Fibroblast of upper back skin (primary cell): ENCODE measurements at regions not wholly inside any gene's neighbourhood (a gene's known extent, or its start where the extent isn't known, plus 50 kb on each side); places are given as distances from the start of the nearest gene placed in this dataset.
A peak's percentile ranks its signal among the peaks of the same experiment; 100 is the strongest.

Experiments
- DNase-seq: peaks from one replicate; pipeline ENCODE4 v3.0.0-alpha.2; 2013

DNA sequence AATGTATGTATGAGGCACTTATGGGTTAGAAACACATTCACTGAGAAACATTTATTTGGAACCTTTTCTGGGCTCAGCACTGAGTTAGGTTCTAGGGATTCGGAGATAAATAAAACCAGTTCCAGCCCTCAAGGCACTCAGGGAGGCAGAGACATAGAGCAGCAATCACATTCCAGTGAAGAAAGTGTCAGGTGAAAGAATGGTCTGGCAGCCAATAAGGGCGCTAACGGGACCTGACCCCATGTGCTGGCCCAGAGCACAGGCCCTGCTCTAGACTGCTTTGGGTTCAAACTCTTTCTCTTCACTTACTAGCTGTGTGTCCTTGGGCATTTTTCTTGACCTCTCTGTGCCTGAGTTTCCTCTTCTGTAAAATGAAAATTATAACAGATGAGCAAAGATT, 146.0 kb upstream of the SYT13 start:
- no peak for DNase-seq

DNA sequence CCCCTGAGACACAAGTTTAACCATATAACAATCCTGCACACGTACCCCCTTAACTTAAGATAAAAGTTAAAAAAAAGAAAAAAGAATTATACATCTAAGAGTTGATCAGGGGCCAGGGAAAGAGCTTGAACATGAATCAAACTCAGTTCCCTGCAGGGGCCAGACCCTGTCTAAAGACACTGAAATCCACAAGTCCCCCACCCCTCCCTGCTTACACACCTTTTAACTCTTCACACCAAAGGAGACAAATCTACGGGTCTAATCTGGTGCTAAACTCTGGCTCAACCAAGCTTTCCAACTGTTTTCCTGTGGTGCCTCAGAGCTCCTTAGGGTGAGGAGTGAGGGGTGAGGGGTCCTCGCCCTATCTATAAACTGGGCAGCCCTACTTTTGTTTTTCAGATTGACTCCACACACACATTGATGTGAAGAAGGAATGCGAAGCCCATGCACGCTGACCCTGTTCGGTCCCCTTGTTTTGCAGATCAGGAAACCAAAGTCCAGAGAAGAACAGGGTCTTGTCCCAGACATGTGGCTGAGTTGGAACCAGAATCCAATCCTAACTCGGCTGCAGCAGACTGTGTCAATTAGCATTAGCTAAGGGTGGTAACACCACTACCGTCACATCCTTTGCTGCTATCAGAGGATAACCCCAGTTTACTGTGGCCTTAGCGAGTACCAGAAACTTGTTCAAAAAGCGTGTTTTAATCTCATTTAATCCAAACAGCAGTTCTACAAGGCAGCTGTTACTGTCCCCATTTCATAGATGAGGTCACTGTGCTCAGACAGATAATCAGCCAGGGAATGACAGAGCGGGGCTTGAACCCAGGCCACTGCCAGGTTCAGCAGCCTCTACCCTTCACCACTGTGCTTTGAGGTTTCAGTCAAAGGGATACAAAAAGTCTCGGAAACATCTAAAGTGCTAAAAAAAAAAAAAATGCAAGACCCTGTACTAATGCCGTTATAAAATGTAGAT, 145.2 kb upstream of the SYT13 start:
- no peak for DNase-seq

DNA sequence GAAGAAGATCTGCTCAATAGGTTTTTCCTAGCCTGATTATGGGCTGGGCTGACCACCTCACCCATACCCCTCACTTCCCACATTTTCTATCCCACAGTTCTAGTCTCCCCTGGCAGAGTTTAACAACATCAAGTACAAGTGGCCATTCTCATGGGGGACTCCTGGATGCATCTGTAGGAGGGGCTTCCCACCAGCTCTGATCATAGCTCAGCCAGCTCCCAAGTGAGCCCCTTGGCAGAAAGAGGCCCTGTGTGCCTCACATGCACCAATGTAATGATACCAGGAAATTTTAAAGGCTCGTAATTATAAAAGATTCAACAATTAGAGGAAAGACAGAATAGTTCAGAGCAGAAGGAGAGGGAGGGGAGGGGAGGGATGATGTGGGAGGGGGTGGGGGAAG, 144.2 kb upstream of the SYT13 start:
- DNase-seq = no peak

DNA sequence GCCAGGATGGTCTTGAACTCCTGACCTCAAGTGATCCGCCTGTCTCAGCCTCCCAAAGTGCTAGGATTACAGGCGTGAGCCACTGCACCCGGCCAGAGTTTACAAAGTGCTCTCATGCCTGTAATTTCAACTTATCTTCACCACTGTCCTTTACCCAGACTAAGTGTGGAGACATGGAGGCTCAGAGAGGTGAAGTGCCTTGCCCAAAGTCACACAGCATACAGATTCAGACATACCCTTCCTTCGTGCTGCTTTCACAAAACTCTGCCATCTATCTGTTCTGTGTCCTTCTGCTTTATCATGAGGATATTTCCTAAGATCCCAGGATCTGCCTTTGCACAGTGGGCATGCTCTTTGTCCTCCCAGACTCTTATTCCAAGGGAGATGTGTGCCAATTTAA, 143.6 kb upstream of the SYT13 start:
- no peak for DNase-seq

DNA sequence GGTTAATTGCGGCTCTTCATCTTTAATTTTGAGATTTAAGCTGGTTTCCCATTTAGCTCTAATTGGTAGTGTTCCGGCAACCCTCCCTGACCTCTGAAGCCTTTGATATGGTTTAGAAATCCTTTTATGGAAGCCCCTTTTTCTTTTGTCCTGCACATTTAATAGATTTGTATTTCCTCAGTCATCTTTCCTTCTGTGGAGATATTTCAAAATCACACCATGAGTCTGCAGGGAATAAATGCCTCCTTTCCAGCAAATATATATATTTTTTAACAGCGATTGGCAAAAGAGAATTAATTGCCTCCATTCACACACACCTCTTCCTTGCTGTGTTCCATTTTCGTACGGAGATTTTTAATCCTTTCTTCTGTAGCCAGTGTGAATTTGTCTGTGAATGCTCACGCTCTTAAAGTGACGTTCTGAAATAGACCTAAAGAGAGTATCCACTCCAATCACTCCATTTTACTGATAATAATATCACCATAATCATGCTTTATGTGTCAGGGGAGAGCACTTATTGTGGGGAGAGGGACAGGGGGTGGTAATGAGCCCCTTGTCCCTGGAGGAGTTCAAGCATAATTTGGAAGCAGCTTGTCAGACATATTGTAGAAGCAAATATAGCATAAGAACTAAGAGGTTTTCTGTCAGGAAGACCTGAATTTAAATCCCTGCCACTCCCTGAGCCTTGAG, 142.5 kb upstream of the SYT13 start:
- no peak for DNase-seq

DNA sequence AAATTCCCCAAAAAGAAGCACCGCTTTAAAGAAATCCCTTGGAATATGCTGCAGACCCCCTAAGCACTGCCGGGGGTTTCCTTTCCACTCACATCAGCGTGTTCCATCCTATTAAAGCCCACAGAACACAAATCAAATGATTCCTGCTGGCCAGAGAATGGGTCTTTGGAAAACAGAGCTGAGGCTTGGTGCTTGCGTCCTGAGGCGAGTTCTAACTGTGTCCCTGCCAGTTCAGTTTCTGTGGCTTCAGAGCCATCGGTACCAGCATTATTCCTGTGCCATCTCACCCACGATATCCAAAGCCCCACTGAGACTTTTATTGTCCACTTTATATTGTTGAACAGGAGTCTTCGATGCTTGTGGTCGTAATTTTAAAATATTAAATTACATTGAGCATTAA, 142.0 kb upstream of the SYT13 start:
- DNase-seq = no peak

DNA sequence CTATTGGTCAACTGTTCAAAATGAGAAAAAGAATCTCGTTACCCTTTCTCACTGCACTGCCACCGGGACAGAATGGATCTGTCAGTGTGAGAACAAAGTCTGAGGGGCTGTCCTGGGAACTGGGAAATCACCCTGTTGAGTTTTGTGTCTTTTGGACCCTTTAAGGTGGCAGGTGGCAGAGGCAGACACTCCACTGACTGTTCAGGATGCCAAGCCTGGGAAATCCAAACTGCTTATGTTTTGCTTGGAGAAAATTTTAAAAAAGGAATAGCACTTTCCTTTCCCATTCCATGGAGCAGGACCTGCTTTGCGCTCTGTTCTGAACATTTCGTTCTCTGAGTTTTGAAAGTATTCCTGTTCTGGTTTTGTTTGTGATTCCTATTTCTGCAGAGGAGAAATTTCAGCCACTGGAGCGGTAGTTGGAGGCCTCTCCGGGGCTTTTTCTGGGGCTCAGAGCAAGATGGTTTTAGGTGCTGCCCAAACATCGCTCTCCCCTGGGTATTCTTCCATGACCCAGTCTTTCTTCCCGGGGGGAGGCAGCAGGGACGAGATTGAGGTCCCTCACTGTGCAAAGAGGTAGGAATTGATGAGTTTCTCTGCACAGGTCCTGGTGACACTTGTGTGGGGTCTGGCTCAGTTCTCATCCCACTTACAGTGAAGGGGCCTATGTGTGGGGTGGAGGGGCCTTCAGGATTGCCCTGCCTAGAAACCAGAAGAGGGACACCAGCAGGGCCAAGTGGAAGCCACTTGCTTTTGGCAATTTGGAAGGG, 138.5 kb upstream of the SYT13 start:
- no peak for DNase-seq

DNA sequence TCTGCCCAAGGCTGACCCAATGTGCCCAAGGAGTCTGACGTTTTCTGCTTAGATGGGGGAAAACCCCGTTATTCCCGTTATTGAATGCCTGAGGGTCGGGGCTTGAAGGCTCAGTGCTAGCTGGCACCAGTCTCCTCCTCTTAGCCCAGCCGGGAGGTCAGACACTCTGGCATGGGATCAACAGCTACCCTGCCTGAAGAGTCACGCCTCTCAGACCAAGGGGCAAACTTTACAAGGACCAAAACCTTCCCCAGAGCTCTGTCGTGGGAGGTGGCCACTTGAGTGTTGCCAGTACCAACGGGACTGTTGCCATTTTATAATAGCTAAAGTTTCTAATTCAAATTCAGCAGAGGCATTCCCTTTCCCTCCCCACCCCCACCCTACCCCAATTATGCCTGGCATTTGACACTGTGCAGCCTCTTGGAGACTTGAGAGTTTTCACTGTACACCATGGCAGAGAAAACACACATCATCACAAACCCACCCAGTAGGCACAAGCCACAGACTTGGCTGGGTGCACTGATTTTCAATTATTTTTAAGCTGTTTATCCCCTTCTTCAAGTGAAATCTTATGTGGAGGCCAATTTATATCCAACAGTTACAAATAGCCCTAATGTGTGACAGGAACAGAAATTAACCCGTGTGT, 137.5 kb upstream of the SYT13 start:
- no peak for DNase-seq

DNA sequence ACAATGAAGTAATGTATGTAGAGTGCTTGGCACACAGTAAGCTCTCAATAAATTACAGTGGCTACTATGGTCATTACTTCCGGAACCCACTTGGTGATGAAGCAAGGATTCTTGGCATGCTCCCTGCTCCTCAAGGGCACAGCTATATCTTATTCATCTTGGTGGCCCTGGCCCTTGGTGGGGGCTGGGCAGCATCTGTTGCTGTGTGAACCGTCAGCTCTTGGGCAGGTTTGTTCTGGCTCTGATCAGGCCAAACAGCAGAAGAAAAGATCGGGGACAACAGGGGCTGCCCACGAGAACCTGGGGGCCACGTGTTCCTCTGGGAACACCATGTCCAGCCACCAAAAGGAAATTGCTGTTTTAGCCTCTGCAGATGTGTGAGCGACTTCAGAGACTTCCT, 136.9 kb upstream of the SYT13 start:
- DNase-seq = no peak

DNA sequence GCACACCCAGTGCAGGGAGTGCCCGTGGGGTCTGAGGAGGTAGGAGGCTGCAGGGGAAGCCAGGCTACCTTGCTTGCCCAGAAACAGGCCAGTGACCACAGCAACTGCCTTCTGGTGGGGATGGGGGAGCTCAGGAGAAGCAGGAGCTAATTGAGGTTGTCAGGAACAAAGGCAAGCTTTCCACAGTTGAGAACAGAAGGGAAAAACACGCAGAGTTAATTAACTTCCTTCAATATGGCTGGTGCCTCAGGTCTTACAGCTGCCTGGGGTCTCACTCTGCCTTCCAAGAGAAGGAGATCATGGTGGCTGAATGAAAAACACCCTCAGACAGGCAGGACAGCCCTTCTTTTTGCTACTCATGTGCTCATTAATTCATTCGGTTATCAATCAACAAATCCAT, 127.9 kb upstream of the SYT13 start:
- no peak for DNase-seq

DNA sequence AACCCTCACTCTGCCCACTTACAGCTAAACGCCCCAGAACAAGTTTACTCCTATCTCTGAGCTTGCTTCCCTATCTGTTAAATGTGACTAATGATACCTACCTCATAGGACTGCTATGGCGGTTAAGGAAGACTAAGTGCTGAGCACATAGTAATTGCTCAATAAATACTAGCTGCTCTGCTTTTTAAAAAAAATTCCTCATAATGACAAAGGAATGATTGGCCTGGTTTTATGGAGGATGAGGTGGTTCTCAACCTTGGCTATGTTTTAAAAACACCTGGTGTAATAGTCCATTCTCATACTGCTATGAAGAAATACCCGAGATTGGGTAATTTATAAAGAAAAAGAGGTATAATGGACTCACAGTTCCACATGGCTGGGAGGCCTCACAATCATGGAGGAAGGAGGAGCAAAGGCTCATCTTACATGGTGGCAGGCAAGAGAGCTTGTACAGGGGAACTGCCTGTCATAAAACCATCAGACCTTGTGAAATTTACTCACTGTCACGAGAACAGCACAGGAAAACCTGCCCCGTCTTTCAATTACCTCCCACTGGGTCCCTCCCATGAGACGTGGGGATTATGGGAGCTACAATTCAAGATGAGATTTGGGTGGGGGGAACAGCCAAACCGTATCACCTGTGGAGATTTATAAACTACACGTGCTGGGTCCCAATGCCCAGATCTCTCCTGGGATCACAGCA, 127.2 kb upstream of the SYT13 start:
- DNase-seq = no peak

DNA sequence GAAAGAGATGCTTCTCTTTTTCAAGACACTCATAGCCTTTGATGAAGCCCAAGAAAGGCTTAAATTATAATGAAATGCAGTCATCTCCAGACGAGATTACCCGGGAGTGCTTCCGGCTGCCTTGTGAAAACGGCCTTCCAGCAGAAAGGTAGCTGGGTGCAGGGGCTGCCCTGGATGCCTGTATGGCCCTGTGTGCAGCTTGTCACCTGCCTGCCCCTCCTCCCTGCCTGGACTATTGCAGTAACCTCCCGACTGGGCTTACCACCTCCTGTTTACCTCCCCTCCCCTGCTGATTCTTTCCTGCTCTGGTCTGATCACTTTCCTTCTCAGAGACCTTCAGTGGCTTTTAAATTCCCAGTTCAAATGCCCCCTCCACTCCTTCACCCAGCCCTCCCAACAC, 126.4 kb upstream of the SYT13 start:
- no peak for DNase-seq

DNA sequence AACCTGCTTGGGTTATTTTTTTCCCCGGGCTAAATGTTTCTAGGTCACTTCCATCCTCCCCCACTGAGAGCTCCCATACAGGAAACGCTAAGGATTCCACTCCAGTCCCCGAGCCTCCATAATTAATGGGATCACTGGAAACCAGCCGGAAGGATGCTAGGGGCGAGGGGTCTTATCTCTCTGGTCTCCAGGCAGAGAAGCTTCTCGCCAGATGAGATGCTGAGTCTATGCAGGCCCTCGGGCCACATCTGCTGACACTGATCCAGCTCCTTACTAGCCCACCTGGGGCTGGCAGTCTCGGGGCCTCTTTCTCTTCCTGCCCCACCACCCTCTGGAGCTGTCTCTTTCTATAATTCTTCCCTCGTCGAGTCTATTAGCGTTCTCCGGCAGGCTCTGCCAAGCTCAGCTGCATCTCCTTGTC, 125.9 kb upstream of the SYT13 start:
- peak; percentile 48 for DNase-seq

DNA sequence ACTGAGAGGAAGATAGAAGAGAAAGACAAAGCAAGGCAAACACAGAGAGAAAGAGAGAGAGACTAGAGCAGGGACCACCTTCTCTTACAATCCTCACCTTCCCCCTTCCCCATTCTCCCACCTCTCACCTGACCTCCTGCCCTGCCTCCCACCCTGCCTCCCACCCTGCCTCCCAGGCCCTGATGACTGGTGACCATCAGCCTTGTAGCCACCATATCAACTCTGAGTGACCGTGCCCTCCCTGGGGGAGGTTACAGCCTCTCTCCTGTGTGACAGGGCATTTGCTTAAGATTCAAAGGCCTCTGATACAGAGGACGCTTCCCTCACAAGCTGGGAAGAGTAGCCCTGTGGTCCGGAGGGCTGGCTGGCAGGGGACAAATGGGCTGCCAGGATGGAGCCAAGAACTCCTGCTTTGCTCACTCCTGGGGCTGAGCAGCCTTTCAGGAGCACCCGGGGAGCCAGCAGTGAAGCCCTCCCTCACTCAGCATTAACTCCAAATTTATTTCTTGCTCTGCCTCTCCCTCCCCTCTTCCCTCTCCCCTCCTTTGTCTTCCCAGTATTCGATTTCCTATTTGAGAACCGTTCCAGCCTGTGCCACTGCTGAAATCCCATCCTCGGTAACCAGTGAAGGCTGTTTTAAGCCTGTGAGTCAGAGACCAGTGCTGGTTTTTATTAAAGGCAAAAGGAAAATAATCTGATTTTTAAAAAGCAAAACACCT, 125.2 kb upstream of the SYT13 start:
- DNase-seq = peak; percentile 71

DNA sequence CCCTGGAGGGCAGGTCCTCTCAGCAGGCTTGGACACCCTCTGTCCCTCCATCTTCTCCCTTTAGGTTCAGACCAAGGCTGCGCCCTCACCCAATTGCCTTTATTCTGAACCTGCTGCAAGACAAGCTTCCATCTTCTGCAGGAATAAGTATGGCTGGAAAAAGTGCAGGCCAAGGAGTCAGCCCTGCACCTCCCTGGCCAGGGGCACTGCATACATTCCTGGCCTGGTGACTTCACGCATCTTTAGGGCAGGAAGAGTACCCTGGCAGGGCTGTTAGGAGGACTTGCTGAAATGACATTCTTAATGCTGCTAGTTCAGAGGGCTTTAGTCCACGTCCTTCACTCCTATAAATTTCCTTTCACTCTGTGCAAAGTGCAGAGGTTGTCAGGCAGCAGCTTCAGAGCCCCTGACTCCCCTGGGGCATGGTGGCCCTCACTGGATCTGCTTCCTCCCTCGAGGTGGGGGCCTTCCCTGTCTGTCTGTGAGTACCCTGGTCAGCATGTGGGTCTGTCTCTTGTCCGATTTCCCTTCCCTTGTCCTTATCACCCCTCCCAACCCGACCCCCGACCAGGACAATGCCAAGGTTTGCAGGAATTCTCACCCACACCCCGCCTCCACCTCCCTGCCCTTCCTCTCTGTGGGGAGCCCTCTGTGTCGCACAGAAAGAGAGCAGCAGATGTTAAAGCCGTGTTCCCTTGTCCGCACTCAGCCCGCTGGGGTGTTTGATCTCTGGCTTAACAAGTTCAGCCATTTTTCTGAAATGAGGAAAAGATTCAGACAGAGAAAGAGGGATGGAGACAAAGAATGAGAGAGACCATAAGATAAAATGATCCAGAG, 124.5 kb upstream of the SYT13 start:
- no peak for DNase-seq

DNA sequence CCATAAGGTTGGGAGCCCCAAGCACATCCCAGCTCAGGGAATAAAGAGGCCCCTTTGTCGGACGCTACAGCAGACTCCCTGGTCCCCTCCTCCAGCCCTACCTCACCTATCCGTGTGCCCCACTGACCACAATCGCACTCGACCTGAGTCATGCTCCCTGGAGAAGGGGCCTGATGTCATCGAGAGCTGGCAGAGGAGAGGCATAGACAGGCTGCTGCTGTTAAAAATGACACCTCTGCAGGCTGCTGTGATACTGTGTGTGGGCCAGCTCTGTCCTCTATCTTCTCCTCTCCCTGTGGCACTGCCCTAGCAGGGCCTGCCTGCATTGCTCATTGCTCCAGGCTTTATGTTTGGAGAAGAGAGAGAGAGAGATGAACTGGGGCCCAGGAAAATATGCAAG, 123.4 kb upstream of the SYT13 start:
- no peak for DNase-seq

DNA sequence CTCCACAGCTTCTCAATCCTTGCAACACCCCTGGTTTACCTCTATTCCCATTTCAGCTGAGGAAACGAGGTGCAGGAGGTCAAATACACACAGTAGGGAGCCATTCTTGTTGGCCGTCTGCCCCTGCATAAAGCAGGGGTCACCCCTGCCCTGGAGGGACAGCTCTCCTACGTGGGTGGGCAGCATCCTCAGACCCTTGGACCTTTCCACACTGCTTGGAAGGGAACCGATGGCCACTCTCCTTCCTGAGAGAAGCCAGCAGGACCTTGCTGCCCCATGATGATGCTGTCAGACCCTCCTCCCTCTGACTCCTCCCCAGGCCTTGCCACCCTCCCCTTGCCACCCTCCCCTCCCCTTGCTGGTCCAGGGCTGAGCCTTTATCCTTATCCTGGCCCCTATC, 121.1 kb upstream of the SYT13 start:
- no peak for DNase-seq

DNA sequence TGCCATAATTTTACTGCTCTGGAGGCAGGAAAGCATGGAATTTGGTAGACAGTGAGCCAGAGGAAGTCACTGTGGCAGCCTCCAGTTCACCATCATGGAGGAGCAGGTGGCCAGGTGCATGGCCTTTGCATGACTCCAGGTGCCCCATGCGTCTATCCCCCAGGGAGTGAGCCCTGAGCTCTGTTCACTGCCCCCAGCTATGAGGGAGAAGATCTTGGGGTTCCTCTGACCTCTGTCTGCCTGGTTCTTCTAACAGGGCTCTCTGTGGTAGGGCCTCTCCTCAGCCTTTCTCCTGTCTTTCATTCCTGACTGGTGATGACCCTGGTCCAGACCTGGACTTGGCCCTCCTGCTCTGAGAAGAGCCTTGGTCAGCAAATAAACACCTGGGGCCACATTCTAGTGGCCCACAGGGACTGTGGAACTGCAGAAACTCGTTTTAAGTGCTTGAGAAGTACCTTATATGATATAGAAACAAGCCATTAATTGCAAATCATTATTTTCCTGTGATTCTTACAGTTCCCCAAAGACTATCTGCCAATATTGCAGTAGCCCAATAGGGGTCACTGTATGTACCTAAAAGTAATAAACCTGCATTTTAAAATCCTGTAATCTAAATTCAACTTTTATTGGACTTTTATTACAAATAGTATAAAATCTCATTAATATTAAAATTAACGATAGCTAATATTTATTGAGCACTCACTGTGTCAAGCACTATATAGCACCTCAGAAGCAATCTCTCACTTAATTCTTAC, 120.0 kb upstream of the SYT13 start:
- DNase-seq = peak; percentile 23

DNA sequence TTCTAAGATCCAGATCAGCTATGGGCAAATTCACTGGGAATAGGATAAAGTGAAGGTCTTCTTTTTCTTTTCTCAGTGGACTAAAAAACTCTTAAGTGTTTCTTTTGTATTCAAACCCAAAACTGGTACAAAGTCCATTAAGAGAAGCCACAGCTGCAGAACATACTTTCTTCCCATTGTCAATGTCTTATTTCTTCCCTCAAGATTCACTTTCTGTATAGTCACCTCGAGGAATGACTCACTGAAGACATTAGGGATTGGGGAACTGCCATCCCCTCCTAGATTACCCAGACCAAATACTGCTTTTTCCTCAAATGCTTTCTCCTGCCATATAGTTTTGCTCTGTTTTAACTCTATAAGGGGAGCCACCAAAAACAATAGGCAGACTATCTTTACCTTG, 117.4 kb upstream of the SYT13 start:
- peak; percentile 27 for DNase-seq

DNA sequence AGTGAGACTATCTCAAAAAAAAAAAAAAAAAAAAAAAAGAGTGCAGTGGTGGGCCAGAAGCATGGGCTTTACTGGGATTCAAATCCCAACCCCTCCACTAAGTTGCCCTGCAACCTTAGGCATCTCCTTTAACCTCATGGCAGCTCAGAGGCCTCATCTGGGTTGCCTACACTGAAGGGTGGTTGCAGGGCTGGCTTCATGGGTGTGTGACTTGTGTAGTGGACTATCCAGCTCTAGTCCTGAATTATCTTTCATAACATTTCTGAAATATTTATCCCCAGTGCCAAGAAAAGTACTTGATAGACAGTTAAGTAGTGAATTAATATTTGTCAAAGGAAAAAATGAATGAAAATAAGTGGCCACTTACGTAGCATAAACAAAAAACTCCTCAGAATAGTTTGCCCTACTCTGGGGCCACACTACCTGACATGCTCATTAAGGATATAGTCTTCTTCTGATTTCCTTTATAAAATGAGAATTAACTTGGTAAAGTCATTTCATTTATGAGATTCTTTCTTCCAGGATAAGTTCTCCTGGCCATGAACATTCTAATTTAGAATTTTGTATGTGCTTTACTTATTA, 116.0 kb upstream of the SYT13 start:
- DNase-seq = no peak
